Osteocyte (in vitro differentiated cells): ENCODE measurements at regions not wholly inside any gene's neighbourhood (a gene's known extent, or its start where the extent isn't known, plus 50 kb on each side); places are given as distances from the start of the nearest gene placed in this dataset.
A peak's percentile ranks its signal among the peaks of the same experiment; 100 is the strongest.

Experiments used
- DNase-seq: peaks from one replicate; pipeline ENCODE4 v3.0.0; 2021; ENCODE audit warnings: mixed read lengths; ENCODE audit not compliant: unreplicated experiment; ENCODE audit errors: extremely low spot score
- H3K27ac Mint-ChIP-seq: one replicate; pipeline ENCODE4 v1.8.0; 2021; ENCODE audit warnings: mild to moderate bottlenecking, mixed read lengths; ENCODE audit not compliant: unreplicated experiment
- H3K27me3 Mint-ChIP-seq: one replicate; pipeline ENCODE4 v1.8.0; 2021; ENCODE audit warnings: mixed read lengths; ENCODE audit not compliant: unreplicated experiment
- H3K36me3 Mint-ChIP-seq: one replicate; pipeline ENCODE4 v1.8.0; 2021; ENCODE audit warnings: mixed read lengths; ENCODE audit not compliant: unreplicated experiment
- H3K4me1 Mint-ChIP-seq: one replicate; pipeline ENCODE4 v1.8.0; 2021; ENCODE audit warnings: mixed read lengths; ENCODE audit not compliant: unreplicated experiment
- H3K4me3 Mint-ChIP-seq: one replicate; pipeline ENCODE4 v1.8.0; 2021; ENCODE audit warnings: mild to moderate bottlenecking, moderate library complexity, mixed read lengths; ENCODE audit not compliant: unreplicated experiment
- H3K9me3 Mint-ChIP-seq: one replicate; pipeline ENCODE4 v1.8.0; 2021; ENCODE audit warnings: mixed read lengths; ENCODE audit not compliant: unreplicated experiment
- TF ChIP-seq, protein P1 (sequence below): fragments of 200-600 bp; sonication (generic); IDR thresholded peaks from 2 replicates; pipeline ENCODE4 v1.5.0; 2021; ENCODE audit warnings: antibody characterized with exemption, mild to moderate bottlenecking, moderate library complexity

GRCh38 chr4:127045861-127046260 lies 586.9 kb upstream of the INTU start:
- Mint-ChIP-seq H3K9me3 (peaks cover 10% of the 10 kb centered on the region), H3K36me3 (peaks cover 3% of the 10 kb centered on the region), H3K27ac (peak overlapping the region; percentile 93), H3K4me1 (peaks cover 54% of the 10 kb centered on the region), H3K4me3 (no peak overlapping the region), H3K27me3 (no peaks in the 10 kb centered on the region)
- no peak for DNase-seq
- TF ChIP-seq, protein P1, sequence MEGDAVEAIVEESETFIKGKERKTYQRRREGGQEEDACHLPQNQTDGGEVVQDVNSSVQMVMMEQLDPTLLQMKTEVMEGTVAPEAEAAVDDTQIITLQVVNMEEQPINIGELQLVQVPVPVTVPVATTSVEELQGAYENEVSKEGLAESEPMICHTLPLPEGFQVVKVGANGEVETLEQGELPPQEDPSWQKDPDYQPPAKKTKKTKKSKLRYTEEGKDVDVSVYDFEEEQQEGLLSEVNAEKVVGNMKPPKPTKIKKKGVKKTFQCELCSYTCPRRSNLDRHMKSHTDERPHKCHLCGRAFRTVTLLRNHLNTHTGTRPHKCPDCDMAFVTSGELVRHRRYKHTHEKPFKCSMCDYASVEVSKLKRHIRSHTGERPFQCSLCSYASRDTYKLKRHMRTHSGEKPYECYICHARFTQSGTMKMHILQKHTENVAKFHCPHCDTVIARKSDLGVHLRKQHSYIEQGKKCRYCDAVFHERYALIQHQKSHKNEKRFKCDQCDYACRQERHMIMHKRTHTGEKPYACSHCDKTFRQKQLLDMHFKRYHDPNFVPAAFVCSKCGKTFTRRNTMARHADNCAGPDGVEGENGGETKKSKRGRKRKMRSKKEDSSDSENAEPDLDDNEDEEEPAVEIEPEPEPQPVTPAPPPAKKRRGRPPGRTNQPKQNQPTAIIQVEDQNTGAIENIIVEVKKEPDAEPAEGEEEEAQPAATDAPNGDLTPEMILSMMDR: peak; percentile 35

DNA sequence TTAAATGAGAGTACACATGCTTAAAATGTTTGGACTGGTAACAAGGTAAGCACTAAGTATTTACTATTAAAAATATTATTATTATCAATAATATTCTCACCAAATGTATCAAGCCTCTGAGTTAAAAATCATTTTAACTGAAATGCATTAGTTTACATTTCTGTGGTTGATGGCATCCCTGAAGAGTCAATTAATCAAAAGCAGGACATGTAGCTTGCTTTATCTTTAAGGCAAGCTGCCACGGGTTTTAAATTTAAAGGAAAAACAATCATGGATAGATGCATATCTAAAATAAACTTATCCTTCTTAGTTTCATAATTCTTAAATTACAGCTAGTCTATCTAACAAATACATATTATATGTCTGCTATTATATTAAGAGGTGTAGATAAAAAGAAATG lies 584.8 kb upstream of the INTU start:
- H3K27me3 Mint-ChIP-seq: no peaks in the 10 kb centered on the region
- H3K27ac Mint-ChIP-seq: no peak overlapping the region
- H3K4me3 Mint-ChIP-seq: no peak overlapping the region
- DNase-seq: no peak
- H3K36me3 Mint-ChIP-seq: no peaks in the 10 kb centered on the region
- H3K4me1 Mint-ChIP-seq: peaks cover 54% of the 10 kb centered on the region
- H3K9me3 Mint-ChIP-seq: no peaks in the 10 kb centered on the region
- TF ChIP-seq, protein P1: no peak

GRCh38 chr4:127048376-127049044 lies 584.2 kb upstream of the INTU start:
- Mint-ChIP-seq H3K9me3 (peaks cover 4% of the 10 kb centered on the region), H3K36me3 (no peaks in the 10 kb centered on the region), H3K4me3 (no peak overlapping the region), H3K4me1 (peaks cover 54% of the 10 kb centered on the region), H3K27ac (peak overlapping the region; percentile 16), H3K27me3 (no peaks in the 10 kb centered on the region)
- TF ChIP-seq, protein P1: no peak
- DNase-seq: no peak

DNA sequence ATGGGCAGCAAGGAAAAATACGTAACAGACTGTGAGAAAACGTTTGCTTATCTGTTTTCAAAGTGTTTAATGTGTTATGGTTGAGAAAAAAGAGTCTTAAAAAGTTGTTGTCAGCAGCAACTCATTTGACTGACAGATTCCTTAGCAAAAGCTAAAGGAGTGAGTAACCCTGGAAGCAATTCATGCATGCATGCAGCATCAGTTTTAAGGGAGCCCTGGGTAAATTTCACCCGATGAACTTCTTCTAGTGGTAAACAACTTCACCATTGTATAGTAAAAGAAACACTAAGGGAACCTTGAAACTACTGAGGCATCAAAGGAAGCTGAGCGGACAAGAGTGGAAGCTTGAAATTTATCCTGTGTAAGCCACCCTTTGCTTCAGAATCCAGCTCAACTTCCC lies 583.2 kb upstream of the INTU start:
- peaks cover 47% of the 10 kb centered on the region for H3K4me1 Mint-ChIP-seq
- peaks cover 5% of the 10 kb centered on the region for H3K9me3 Mint-ChIP-seq
- TF ChIP-seq, protein P1: no peak
- no peak overlapping the region for H3K4me3 Mint-ChIP-seq
- no peaks in the 10 kb centered on the region for H3K36me3 Mint-ChIP-seq
- DNase-seq: no peak
- H3K27me3 Mint-ChIP-seq: no peaks in the 10 kb centered on the region
- peak overlapping the region; percentile 20 for H3K27ac Mint-ChIP-seq

- Mint-ChIP-seq H3K27me3 (no peaks in the 10 kb centered on the region), H3K36me3 (peaks cover 7% of the 10 kb centered on the region), H3K27ac (no peak overlapping the region), H3K4me3 (no peak overlapping the region), H3K4me1 (peaks cover 19% of the 10 kb centered on the region), H3K9me3 (peaks cover 14% of the 10 kb centered on the region)
- DNase-seq: no peak
- TF ChIP-seq, protein P1: no peak
These were observed 580.0 kb upstream of the INTU start for GRCh38 chr4:127052742-127053141.
